IPS-20b (cell line): ENCODE measurements at regions not wholly inside any gene's neighbourhood (a gene's known extent, or its start where the extent isn't known, plus 50 kb on each side); places are given as distances from the start of the nearest gene placed in this dataset.

Experiments
- H3K27ac ChIP-seq: one replicate; pipeline ENCODE4 v1.5.1; 2013; ENCODE audit warnings: low read length
- H3K27me3 ChIP-seq: 2 replicates; pipeline ENCODE4 v1.6.1; 2013; ENCODE audit warnings: mild to moderate bottlenecking, low read length, inconsistent platforms; ENCODE audit not compliant: insufficient read depth
- H3K36me3 ChIP-seq: 2 replicates; pipeline ENCODE4 v1.6.1; 2013; ENCODE audit warnings: low read depth, mild to moderate bottlenecking, inconsistent platforms, low read length, moderate library complexity; ENCODE audit not compliant: insufficient read depth
- H3K4me1 ChIP-seq: 2 replicates; pipeline ENCODE4 v1.6.1; 2013; ENCODE audit warnings: mild to moderate bottlenecking, control low read depth, inconsistent platforms, low read length, moderate library complexity; ENCODE audit not compliant: insufficient read depth
- H3K4me3 ChIP-seq: 2 replicates; pipeline ENCODE4 v1.5.1; 2013; ENCODE audit warnings: mild to moderate bottlenecking, low read length, inconsistent platforms
- H3K9ac ChIP-seq: 2 replicates; pipeline ENCODE4 v1.6.1; 2013; ENCODE audit warnings: low read depth, mild to moderate bottlenecking, inconsistent platforms, low read length, moderate library complexity
- H3K9me3 ChIP-seq: 2 replicates; pipeline ENCODE4 v1.6.1; 2013; ENCODE audit warnings: mild to moderate bottlenecking, low read depth, low read length, inconsistent platforms; ENCODE audit not compliant: insufficient read depth

DNA sequence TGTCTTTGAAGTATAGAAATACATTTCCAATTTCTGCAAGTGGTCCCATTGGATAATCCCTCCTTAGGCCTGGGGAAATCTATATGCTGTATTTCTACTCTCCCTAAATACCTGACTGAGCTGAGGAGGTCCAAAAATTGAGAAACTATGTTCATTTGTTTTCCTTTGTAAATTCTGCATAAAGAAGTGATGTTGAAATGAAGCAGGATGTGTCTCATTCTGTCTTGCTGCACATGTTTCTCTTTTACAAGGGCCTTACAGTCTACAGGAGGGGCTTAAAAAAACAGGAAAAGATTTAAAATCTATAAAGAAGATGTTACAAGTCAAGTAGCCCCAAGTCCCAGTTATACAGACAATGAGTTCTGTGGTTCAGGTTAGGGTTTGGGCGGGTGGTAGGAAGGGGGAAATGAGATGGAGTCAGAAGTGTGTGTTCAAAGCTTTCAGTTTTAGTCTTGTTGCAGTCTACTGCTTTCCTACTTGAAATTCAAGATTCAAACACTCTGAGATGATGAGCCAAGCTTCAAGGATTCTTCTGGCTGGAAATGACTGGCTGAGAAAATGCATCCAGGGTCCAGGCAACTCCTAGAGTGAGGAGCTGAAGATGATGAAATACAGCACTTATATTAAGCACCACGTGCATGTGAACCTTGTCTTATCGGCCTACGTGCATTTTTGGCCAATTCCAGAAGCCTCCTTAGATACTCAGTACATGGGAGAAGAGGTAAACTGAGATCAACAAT lies 146.3 kb upstream of the CELF4 start:
- H3K27ac ChIP-seq: no peak overlapping the region
- H3K36me3 ChIP-seq: no peaks in the 10 kb centered on the region
- no peaks in the 10 kb centered on the region for H3K4me1 ChIP-seq
- H3K9ac ChIP-seq: no peak overlapping the region
- no peaks in the 10 kb centered on the region for H3K27me3 ChIP-seq
- H3K9me3 ChIP-seq: no peaks in the 10 kb centered on the region
- H3K4me3 ChIP-seq: no peak overlapping the region

DNA sequence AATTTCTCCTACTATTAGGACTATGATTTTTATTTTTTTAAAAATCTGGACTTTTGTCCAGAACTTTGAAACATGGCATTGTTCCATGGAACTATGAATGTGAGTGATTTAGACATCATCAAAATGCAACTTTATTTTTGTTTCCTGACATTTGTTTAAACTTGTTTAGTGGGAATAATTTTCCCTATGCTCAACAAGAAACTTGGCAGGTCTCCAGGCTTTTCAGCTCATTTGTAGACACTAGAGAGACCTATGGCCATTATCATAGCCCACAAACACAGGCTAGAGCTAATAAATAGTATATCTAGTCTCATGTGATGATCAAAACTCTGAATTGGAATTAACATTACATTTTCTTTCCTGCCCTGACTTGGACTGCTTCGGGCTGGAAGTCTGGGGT lies 145.1 kb upstream of the CELF4 start:
- H3K4me1 ChIP-seq: no peaks in the 10 kb centered on the region

DNA sequence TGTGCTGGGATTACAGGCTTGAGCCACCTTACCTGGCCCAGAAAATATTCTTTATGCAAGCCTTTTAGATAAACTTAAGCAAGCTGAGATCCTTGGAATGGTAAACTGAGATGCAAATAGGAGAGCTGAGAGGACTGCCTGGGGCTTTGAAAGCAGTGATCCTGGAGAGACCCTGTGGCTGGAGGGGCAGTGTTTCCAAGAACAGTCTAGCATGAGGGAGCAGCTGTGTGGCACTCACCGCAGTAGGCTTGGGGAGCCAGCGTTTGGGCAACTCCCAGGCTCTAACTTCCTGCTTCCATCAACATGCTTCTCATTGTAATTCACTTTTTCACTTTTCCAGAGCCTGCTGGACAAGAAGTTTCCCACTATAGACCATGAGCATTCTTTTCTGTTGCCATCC lies 144.1 kb upstream of the CELF4 start:
- Histone ChIP-seq H3K27me3 (no peaks in the 10 kb centered on the region), H3K4me1 (no peaks in the 10 kb centered on the region), H3K4me3 (no peak overlapping the region), H3K27ac (no peak overlapping the region), H3K9ac (no peak overlapping the region), H3K9me3 (no peaks in the 10 kb centered on the region), H3K36me3 (no peaks in the 10 kb centered on the region)

More for the DNA sequence above, 145.1 kb upstream of the CELF4 start:
- no peaks in the 10 kb centered on the region for H3K27me3 ChIP-seq
- no peak overlapping the region for H3K9ac ChIP-seq
- no peaks in the 10 kb centered on the region for H3K9me3 ChIP-seq
- no peaks in the 10 kb centered on the region for H3K36me3 ChIP-seq
- H3K27ac ChIP-seq: no peak overlapping the region
- H3K4me3 ChIP-seq: no peak overlapping the region

DNA sequence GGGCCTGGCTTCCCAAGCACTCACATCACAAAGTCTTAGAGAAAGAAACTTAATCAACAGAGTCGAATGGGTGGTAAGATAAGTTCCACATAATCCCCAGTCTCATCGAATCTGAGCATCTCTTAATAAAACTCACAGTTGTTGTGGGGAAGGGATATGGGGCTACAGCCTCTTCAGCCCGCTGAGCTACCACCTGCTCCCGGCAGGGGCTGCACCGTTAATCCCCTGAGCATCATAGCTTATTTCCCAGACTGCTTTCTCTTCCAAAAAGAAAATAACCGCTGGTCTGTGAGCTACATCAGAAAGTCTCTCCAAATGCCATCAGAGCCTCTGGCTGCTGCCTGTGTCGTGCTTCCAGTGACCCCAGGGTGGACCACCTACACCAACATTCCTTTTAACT lies 139.4 kb upstream of the CELF4 start:
- H3K4me1 ChIP-seq: no peaks in the 10 kb centered on the region

GRCh38 chr18:37702841-37703240 lies 137.2 kb upstream of the CELF4 start:
- Histone ChIP-seq H3K4me1 (no peaks in the 10 kb centered on the region), H3K9me3 (no peaks in the 10 kb centered on the region), H3K36me3 (no peaks in the 10 kb centered on the region), H3K27ac (no peak overlapping the region), H3K4me3 (no peak overlapping the region), H3K9ac (no peak overlapping the region), H3K27me3 (peaks cover 5% of the 10 kb centered on the region; the same call in 1 of the 2 replicates)

More for the DNA sequence above, 139.4 kb upstream of the CELF4 start:
- Histone ChIP-seq H3K9ac (no peak overlapping the region), H3K9me3 (no peaks in the 10 kb centered on the region), H3K27me3 (peaks cover 5% of the 10 kb centered on the region; the same call in 1 of the 2 replicates), H3K36me3 (no peaks in the 10 kb centered on the region), H3K4me3 (no peak overlapping the region), H3K27ac (no peak overlapping the region)

DNA sequence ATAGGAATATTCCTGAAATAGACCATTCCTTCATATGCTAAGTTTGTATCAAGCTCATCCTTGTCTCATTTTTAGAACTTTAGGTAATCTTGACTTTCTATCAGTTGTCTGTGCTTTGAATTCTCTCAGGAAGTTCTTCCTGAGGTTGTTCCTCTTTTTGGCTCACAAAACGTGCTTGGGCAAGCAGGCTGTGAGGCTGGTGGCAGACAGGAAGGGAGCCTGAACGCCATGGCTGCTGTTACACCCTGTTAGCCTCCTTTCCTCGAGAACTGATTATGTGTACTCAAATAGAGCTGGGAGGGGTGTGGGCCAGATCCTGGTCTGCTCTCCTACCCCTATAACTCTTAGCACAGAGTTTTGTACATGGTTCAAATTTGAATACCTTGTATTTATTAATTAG lies 136.4 kb upstream of the CELF4 start:
- H3K36me3 ChIP-seq: no peaks in the 10 kb centered on the region
- no peaks in the 10 kb centered on the region for H3K4me1 ChIP-seq
- no peak overlapping the region for H3K27ac ChIP-seq
- H3K4me3 ChIP-seq: no peak overlapping the region
- H3K9ac ChIP-seq: no peak overlapping the region
- H3K9me3 ChIP-seq: no peaks in the 10 kb centered on the region
- H3K27me3 ChIP-seq: peaks cover 5% of the 10 kb centered on the region; the same call in 1 of the 2 replicates

GRCh38 chr18:37698508-37699040 lies 133.0 kb upstream of the CELF4 start:
- no peak overlapping the region for H3K27ac ChIP-seq
- H3K27me3 ChIP-seq: peaks cover 5% of the 10 kb centered on the region; the same call in 1 of the 2 replicates
- no peak overlapping the region for H3K4me3 ChIP-seq
- H3K36me3 ChIP-seq: no peaks in the 10 kb centered on the region
- no peaks in the 10 kb centered on the region for H3K9me3 ChIP-seq
- H3K4me1 ChIP-seq: peaks cover 3% of the 10 kb centered on the region; the same call in 1 of the 2 replicates
- no peak overlapping the region for H3K9ac ChIP-seq

- peaks cover 3% of the 10 kb centered on the region; the same call in 1 of the 2 replicates for H3K4me1 ChIP-seq
- no peaks in the 10 kb centered on the region for H3K36me3 ChIP-seq
- no peak overlapping the region for H3K4me3 ChIP-seq
- no peaks in the 10 kb centered on the region for H3K27me3 ChIP-seq
- no peaks in the 10 kb centered on the region for H3K9me3 ChIP-seq
- no peak overlapping the region for H3K9ac ChIP-seq
- H3K27ac ChIP-seq: no peak overlapping the region
These were observed 128.9 kb upstream of the CELF4 start for GRCh38 chr18:37694516-37694915.

- H3K9me3 ChIP-seq: no peaks in the 10 kb centered on the region
- no peak overlapping the region for H3K27ac ChIP-seq
- H3K4me1 ChIP-seq: peaks cover 3% of the 10 kb centered on the region; the same call in 1 of the 2 replicates
- H3K4me3 ChIP-seq: no peak overlapping the region
- H3K27me3 ChIP-seq: no peaks in the 10 kb centered on the region
- H3K36me3 ChIP-seq: no peaks in the 10 kb centered on the region
- H3K9ac ChIP-seq: no peak overlapping the region
These were observed 125.6 kb upstream of the CELF4 start for GRCh38 chr18:37691162-37691561.

DNA sequence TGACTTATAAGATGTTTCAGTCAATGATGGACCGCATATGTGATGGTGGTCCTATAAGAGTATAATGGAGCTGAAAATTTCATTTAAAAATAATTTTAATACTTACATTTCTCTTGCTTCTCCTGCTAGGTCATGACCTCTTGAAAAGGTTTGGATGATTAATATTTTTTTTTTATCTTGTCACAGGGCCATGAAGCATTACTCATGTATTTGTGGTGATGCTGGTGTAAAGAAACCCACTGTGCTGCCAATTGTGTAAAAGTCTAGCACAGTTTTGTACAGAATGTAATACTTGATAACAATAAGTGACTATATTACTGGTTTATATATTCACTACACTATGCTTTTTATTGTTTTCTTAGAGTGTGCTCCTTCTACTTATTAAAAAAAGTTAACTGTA lies 124.2 kb upstream of the CELF4 start:
- Histone ChIP-seq H3K9ac (no peak overlapping the region), H3K4me1 (peaks cover 3% of the 10 kb centered on the region; the same call in 1 of the 2 replicates), H3K9me3 (no peaks in the 10 kb centered on the region), H3K36me3 (no peaks in the 10 kb centered on the region), H3K4me3 (no peak overlapping the region), H3K27me3 (no peaks in the 10 kb centered on the region), H3K27ac (no peak overlapping the region)

DNA sequence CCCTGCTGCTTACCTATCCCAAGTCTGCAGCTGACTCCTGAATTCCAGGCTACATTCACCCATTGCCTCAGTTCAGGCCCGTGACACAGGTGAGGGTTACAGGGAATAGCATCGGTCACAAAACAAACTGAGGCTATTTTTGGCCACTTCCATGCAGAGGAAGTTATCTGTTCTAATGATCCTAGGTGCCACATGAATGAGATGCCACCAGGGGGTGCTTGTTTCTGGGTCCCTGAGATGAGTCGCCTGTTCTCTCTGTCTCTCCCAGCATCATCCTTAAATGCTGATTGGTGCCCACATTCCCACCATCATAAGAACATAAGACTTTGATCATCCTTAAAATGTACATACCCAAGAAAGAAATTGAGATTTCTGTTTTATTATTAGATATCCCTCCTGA lies 119.0 kb upstream of the CELF4 start:
- no peak overlapping the region for H3K9ac ChIP-seq
- H3K27me3 ChIP-seq: no peaks in the 10 kb centered on the region
- no peak overlapping the region for H3K27ac ChIP-seq
- H3K9me3 ChIP-seq: no peaks in the 10 kb centered on the region
- H3K4me1 ChIP-seq: no peaks in the 10 kb centered on the region
- no peak overlapping the region for H3K4me3 ChIP-seq
- no peaks in the 10 kb centered on the region for H3K36me3 ChIP-seq

DNA sequence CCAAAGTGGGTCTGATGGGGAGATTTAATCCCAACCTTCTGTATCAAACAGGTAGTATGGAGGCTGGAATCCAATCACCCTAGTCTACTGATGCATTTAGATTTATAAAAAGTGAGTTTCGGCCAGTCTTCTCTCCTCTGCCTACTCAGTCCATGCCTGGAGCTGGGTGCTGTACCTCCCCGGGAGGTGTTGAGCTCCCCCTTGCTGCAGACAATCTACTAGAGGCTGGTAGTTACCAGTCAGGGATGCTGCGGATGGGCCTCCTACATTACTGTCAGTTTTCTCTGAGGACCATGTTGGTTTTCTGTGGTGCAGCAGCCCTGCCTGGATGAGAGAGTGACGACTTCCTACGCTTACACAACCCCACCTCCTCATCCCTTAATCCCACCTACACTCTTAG lies 118.6 kb upstream of the CELF4 start:
- Histone ChIP-seq H3K27me3 (no peaks in the 10 kb centered on the region), H3K27ac (no peak overlapping the region), H3K4me1 (no peaks in the 10 kb centered on the region), H3K9ac (no peak overlapping the region), H3K9me3 (no peaks in the 10 kb centered on the region), H3K4me3 (no peak overlapping the region), H3K36me3 (no peaks in the 10 kb centered on the region)
